ENCODE measurements at regions not wholly inside any gene's neighbourhood (a gene's known extent, or its start where the extent isn't known, plus 50 kb on each side); places are given as distances from the start of the nearest gene placed in this dataset.

GRCh38 chr4:67198727-67199126 is 346.6 kb downstream of the CENPC start:
- Mint-ChIP-seq H3K36me3 (ENCODE audit: insufficient read depth, unreplicated experiment) (no peaks in the 10 kb centered on the region), H3K4me1 (ENCODE audit: insufficient read depth, unreplicated experiment) (no peaks in the 10 kb centered on the region), H3K9me3 (ENCODE audit: unreplicated experiment) (no peaks in the 10 kb centered on the region), H3K4me3 (ENCODE audit: unreplicated experiment) (no peak overlapping the region), H3K27me3 (ENCODE audit: insufficient read depth, unreplicated experiment) (no peaks in the 10 kb centered on the region), H3K27ac (ENCODE audit: low read depth, unreplicated experiment) (no peak overlapping the region)
- no TSS peak for BruUV-seq (replicated peaks)
- CTCF ChIA-PET, result interaction anchor here (0.7 to 1.5 kb wide), 4 partner anchors 31 to 422 kb away, joined by 3 read pairs; no protein-coding TSS in a partner anchor
- TF ChIP-seq CTCF (IDR thresholded peaks at IDR 0.05; ENCODE audit: unreplicated experiment), result peak; percentile 29
- POLR2A ChIA-PET, result no interaction called here
- DNase-seq (ENCODE audit: unreplicated experiment), result peak; percentile 65
- intact Hi-C loops (cut with micrococcal nuclease), result loop anchor here (1.0 kb wide), 1 partner anchor 110 kb away; no protein-coding TSS in a partner anchor

GRCh38 chr4:67167849-67168248 is 377.5 kb downstream of the CENPC start:
- Mint-ChIP-seq H3K27me3 (ENCODE audit: insufficient read depth, unreplicated experiment) (no peaks in the 10 kb centered on the region), H3K27ac (ENCODE audit: low read depth, unreplicated experiment) (no peak overlapping the region), H3K4me1 (ENCODE audit: insufficient read depth, unreplicated experiment) (no peaks in the 10 kb centered on the region), H3K4me3 (ENCODE audit: unreplicated experiment) (no peak overlapping the region), H3K36me3 (ENCODE audit: insufficient read depth, unreplicated experiment) (no peaks in the 10 kb centered on the region), H3K9me3 (ENCODE audit: unreplicated experiment) (no peaks in the 10 kb centered on the region)
- intact Hi-C loops (cut with micrococcal nuclease), result no loop called here
- CTCF ChIA-PET, result interaction anchor here (0.6 to 1.1 kb wide), 2 partner anchors 30 to 68 kb away, joined by 3 to 6 read pairs; no protein-coding TSS in a partner anchor
- no TSS peak for BruUV-seq (replicated peaks)
- TF ChIP-seq CTCF (IDR thresholded peaks at IDR 0.05; ENCODE audit: unreplicated experiment), result no peak
- peak; percentile 3 for DNase-seq (ENCODE audit: unreplicated experiment)
- POLR2A ChIA-PET, result no interaction called here

GRCh38 chr4:67162690-67163089 is 382.6 kb downstream of the CENPC start:
- Mint-ChIP-seq H3K4me1 (ENCODE audit: insufficient read depth, unreplicated experiment) (peaks cover 4% of the 10 kb centered on the region), H3K36me3 (ENCODE audit: insufficient read depth, unreplicated experiment) (no peaks in the 10 kb centered on the region), H3K4me3 (ENCODE audit: unreplicated experiment) (no peak overlapping the region), H3K27ac (ENCODE audit: low read depth, unreplicated experiment) (no peak overlapping the region), H3K9me3 (ENCODE audit: unreplicated experiment) (no peaks in the 10 kb centered on the region), H3K27me3 (ENCODE audit: insufficient read depth, unreplicated experiment) (no peaks in the 10 kb centered on the region)
- POLR2A ChIA-PET, result no interaction called here
- BruUV-seq (replicated peaks), result no TSS peak
- CTCF ChIA-PET, result interaction anchor here (0.8 kb wide), 1 partner anchor 165 kb away, joined by 3 read pairs; no protein-coding TSS in a partner anchor
- TF ChIP-seq CTCF (IDR thresholded peaks at IDR 0.05; ENCODE audit: unreplicated experiment), result no peak
- DNase-seq (ENCODE audit: unreplicated experiment), result no peak
- intact Hi-C loops (cut with micrococcal nuclease), result no loop called here

GRCh38 chr4:67161311-67161710 is 384.0 kb downstream of the CENPC start:
- no peak for TF ChIP-seq CTCF (IDR thresholded peaks at IDR 0.05; ENCODE audit: unreplicated experiment)
- Mint-ChIP-seq H3K27me3 (ENCODE audit: insufficient read depth, unreplicated experiment) (no peaks in the 10 kb centered on the region), H3K36me3 (ENCODE audit: insufficient read depth, unreplicated experiment) (no peaks in the 10 kb centered on the region), H3K4me1 (ENCODE audit: insufficient read depth, unreplicated experiment) (peaks cover 4% of the 10 kb centered on the region), H3K9me3 (ENCODE audit: unreplicated experiment) (no peaks in the 10 kb centered on the region), H3K27ac (ENCODE audit: low read depth, unreplicated experiment) (no peak overlapping the region), H3K4me3 (ENCODE audit: unreplicated experiment) (no peak overlapping the region)
- no TSS peak for BruUV-seq (replicated peaks)
- ChIA-PET POLR2A (no interaction called here), CTCF (interaction anchor here (0.6 to 1.2 kb wide), 2 partner anchors 9 to 42 kb away, joined by 4 to 5 read pairs; no protein-coding TSS in a partner anchor)
- intact Hi-C loops (cut with micrococcal nuclease), result no loop called here
- no peak for DNase-seq (ENCODE audit: unreplicated experiment)
